ENCODE measurements at regions not wholly inside any gene's neighbourhood (a gene's known extent, or its start where the extent isn't known, plus 50 kb on each side); places are given as distances from the start of the nearest gene placed in this dataset.

DNA sequence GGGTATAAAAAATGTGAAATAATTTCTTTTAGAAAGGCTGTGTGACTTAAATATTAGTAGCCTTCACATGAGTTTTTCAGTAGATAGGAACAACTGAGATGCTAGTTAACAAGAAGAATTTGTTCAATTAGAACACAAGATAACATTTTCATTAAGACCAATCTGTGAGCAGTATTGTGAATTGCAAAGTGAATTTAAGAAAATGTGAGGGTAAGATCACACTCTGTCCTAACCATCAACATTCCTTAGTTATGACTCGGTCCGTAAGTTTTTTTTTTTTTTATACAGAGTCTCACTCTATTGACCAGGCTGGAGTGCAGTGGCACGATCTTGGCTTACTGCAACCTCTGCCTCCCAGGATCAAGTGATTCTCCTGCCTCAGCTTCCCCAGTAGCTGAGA lies 180.2 kb upstream of the EGFLAM start:
- H3K4me1 Mint-ChIP-seq = no peaks in the 10 kb centered on the region
- TF ChIP-seq, protein P1, sequence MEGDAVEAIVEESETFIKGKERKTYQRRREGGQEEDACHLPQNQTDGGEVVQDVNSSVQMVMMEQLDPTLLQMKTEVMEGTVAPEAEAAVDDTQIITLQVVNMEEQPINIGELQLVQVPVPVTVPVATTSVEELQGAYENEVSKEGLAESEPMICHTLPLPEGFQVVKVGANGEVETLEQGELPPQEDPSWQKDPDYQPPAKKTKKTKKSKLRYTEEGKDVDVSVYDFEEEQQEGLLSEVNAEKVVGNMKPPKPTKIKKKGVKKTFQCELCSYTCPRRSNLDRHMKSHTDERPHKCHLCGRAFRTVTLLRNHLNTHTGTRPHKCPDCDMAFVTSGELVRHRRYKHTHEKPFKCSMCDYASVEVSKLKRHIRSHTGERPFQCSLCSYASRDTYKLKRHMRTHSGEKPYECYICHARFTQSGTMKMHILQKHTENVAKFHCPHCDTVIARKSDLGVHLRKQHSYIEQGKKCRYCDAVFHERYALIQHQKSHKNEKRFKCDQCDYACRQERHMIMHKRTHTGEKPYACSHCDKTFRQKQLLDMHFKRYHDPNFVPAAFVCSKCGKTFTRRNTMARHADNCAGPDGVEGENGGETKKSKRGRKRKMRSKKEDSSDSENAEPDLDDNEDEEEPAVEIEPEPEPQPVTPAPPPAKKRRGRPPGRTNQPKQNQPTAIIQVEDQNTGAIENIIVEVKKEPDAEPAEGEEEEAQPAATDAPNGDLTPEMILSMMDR (IDR thresholded peaks at IDR 0.05) = no peak
- no peak overlapping the region for H3K27ac Mint-ChIP-seq
- no peaks in the 10 kb centered on the region for H3K27me3 ChIP-seq (ENCODE audit: control insufficient read depth in 2 of 2, insufficient read depth in 2 of 2, low read length in 2 of 2)
- peaks cover 0 to 19% (median 2%) of the 10 kb centered on the region in 7 donors for H3K9me3 Mint-ChIP-seq
- no peaks in the 10 kb centered on the region for H3K9me3 ChIP-seq (replicated peaks in 1 of 2; ENCODE audit: control insufficient read depth in 1 of 2, insufficient read depth in 1 of 2, low read length in 2 of 2)
- no peak overlapping the region for H3K4me2 ChIP-seq (replicated peaks; ENCODE audit: extremely low read depth, low read length, poor library complexity, severe bottlenecking)
- no peak overlapping the region for H3K9ac ChIP-seq (ENCODE audit: insufficient read depth, low read length, poor library complexity, severe bottlenecking)
- no peak overlapping the region for H3K4me3 ChIP-seq (replicated peaks in 1 of 3; ENCODE audit: low read depth in 2 of 3, low read length in 3 of 3)
- no peaks in the 10 kb centered on the region for H3K36me3 ChIP-seq (replicated peaks in 1 of 2; ENCODE audit: control insufficient read depth in 1 of 2, insufficient read depth in 2 of 2, low read length in 2 of 2)
- intact Hi-C loops (cut with micrococcal nuclease) = no loop called here
- no peaks in the 10 kb centered on the region for H4K20me1 ChIP-seq (ENCODE audit: insufficient read depth, low read length)
- no peak overlapping the region for H2AFZ ChIP-seq (ENCODE audit: insufficient read depth, low read depth, low read length, poor library complexity, severe bottlenecking)
- no peaks in the 10 kb centered on the region for H3K4me1 ChIP-seq (ENCODE audit: control insufficient read depth in 1 of 2, insufficient read depth in 2 of 2, low read length in 2 of 2)
- no peaks in the 10 kb centered on the region for H3K79me2 ChIP-seq (ENCODE audit: insufficient read depth, low read length)
- no peaks in the 10 kb centered on the region for H3K36me3 Mint-ChIP-seq
- peaks cover 0 to 2% (median 1%) of the 10 kb centered on the region in 3 donors for H3K27me3 Mint-ChIP-seq (ENCODE audit: low read depth in 3 of 3)
- H3K27ac ChIP-seq (ENCODE audit: low read depth in 1 of 2, low read length in 2 of 2) = no peak overlapping the region
- 100% methylated on average over 2 of the region's 3 CpGs for WGBS (ENCODE audit: insufficient coverage)
- no peak for DNase-seq
- no peak overlapping the region for H3K4me3 Mint-ChIP-seq

DNA sequence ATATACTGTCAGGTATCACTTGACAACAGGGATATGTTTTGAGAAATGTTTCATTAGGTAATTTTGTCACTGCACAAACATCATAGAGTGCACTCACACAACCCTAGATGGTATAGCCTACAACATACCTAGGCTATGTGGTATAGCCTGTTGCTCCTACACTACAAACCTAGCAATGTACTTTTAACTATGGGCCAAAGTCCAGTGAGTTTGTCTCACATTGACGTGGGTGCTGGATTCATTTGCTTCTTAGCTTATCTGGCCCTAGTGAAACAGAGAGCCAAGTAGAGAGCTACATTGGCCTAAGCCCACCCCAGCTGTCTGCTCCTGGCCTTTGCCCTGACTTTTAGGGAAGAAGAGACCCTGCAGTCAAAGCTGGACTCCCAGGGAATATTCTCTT lies 180.7 kb upstream of the EGFLAM start:
- H3K36me3 ChIP-seq (replicated peaks in 1 of 2; ENCODE audit: control insufficient read depth in 1 of 2, insufficient read depth in 2 of 2, low read length in 2 of 2) = no peaks in the 10 kb centered on the region
- TF ChIP-seq, protein P1 (IDR thresholded peaks at IDR 0.05) = no peak
- H3K4me3 ChIP-seq (replicated peaks in 1 of 3; ENCODE audit: low read depth in 2 of 3, low read length in 3 of 3) = no peak overlapping the region
- no peak overlapping the region for H3K4me3 Mint-ChIP-seq
- no peak overlapping the region for H3K4me2 ChIP-seq (replicated peaks; ENCODE audit: extremely low read depth, low read length, poor library complexity, severe bottlenecking)
- no peaks in the 10 kb centered on the region for H4K20me1 ChIP-seq (ENCODE audit: insufficient read depth, low read length)
- no peaks in the 10 kb centered on the region for H3K79me2 ChIP-seq (ENCODE audit: insufficient read depth, low read length)
- WGBS (ENCODE audit: insufficient coverage) = 100% methylated on average over 1 of the region's 1 CpG
- H3K36me3 Mint-ChIP-seq = no peaks in the 10 kb centered on the region
- H3K9ac ChIP-seq (ENCODE audit: insufficient read depth, low read length, poor library complexity, severe bottlenecking) = no peak overlapping the region
- H3K27ac Mint-ChIP-seq = no peak overlapping the region
- H3K27ac ChIP-seq (ENCODE audit: low read depth in 1 of 2, low read length in 2 of 2) = no peak overlapping the region
- intact Hi-C loops (cut with micrococcal nuclease) = no loop called here
- H3K9me3 Mint-ChIP-seq = peaks cover 0 to 19% (median 2%) of the 10 kb centered on the region in 7 donors
- H3K9me3 ChIP-seq (replicated peaks in 1 of 2; ENCODE audit: control insufficient read depth in 1 of 2, insufficient read depth in 1 of 2, low read length in 2 of 2) = no peaks in the 10 kb centered on the region
- H3K27me3 ChIP-seq (ENCODE audit: control insufficient read depth in 2 of 2, insufficient read depth in 2 of 2, low read length in 2 of 2) = no peaks in the 10 kb centered on the region
- no peak overlapping the region for H2AFZ ChIP-seq (ENCODE audit: insufficient read depth, low read depth, low read length, poor library complexity, severe bottlenecking)
- no peaks in the 10 kb centered on the region for H3K4me1 ChIP-seq (ENCODE audit: control insufficient read depth in 1 of 2, insufficient read depth in 2 of 2, low read length in 2 of 2)
- DNase-seq = no peak
- H3K4me1 Mint-ChIP-seq = no peaks in the 10 kb centered on the region
- H3K27me3 Mint-ChIP-seq (ENCODE audit: low read depth in 3 of 3) = peaks cover 0 to 2% (median 0%) of the 10 kb centered on the region in 3 donors

Data from CD14-positive monocyte (primary cell).